Gastrocnemius medialis (tissue), 4 donors: ENCODE measurements at regions not wholly inside any gene's neighbourhood (a gene's known extent, or its start where the extent isn't known, plus 50 kb on each side); places are given as distances from the start of the nearest gene placed in this dataset.

Experiments used
- ATAC-seq, 2 donors: fragments of 150-250 bp; one replicate each; pipeline ENCODE4 v1.9.1; 2016
- DNase-seq, 2 donors: peaks; one replicate each; pipeline ENCODE4 v3.0.0-alpha.2; 2019
- H3K27ac ChIP-seq, 4 donors: fragments of 200-600 bp; sonication (generic); 1 replicate in 1 of 4; 2 replicates in 3 of 4; pipeline ENCODE4 v1.5.1; 2016 to 2018; ENCODE audit warnings: mild to moderate bottlenecking in 2 of 4, moderate library complexity in 1 of 4
- H3K27me3 ChIP-seq, 3 donors: fragments of 200-600 bp; sonication (generic) in 2 of 3; 1 replicate in 1 of 3; 2 replicates in 2 of 3; pipeline versions ENCODE4 v1.5.1 to v1.6.0; 2016 to 2019; ENCODE audit warnings: mild to moderate bottlenecking in 1 of 3, moderate library complexity in 1 of 3
- H3K36me3 ChIP-seq, 2 donors: fragments of 200-600 bp; sonication (generic) in 1 of 2; one replicate each; pipeline ENCODE4 v1.5.1; 2017 to 2018
- H3K4me1 ChIP-seq, 2 donors: fragments of 200-600 bp; sonication (generic) in 1 of 2; one replicate each; pipeline ENCODE4 v1.5.1; 2016 to 2017; ENCODE audit warnings: mild to moderate bottlenecking in 2 of 2
- H3K4me3 ChIP-seq, 4 donors: fragments of 200-600 bp; sonication (generic) in 3 of 4; 1 replicate in 1 of 4; 2 replicates in 3 of 4; pipeline ENCODE4 v1.5.1; 2016 to 2019; ENCODE audit warnings: mild to moderate bottlenecking in 2 of 4
- H3K9me3 ChIP-seq, 3 donors: fragments of 200-600 bp; sonication (generic) in 2 of 3; 1 replicate in 1 of 3; 2 replicates in 2 of 3; pipeline ENCODE4 v1.5.1; 2016 to 2019
- CTCF ChIP-seq, 5 experiments: fragments of 450-650 bp in 3 of 5; fragments of 200-600 bp in 2 of 5; sonication (generic) in 2 of 5; IDR thresholded peaks in 4 of 5; conservative IDR thresholded peaks in 1 of 5; 1 replicate in 4 of 5; 2 replicates in 1 of 5; pipeline ENCODE4 v1.5.1; 2016 to 2019; ENCODE audit warnings: antibody characterized with exemption in 5 of 5, mild to moderate bottlenecking in 3 of 5, moderate library complexity in 3 of 5
- POLR2A ChIP-seq, 2 donors: fragments of 450-650 bp; IDR thresholded peaks; one replicate each; pipeline ENCODE4 v1.6.1; 2017; ENCODE audit warnings: antibody characterized with exemption in 2 of 2, mild to moderate bottlenecking in 2 of 2, moderate library complexity in 2 of 2
- in situ Hi-C, 4 donors: fragments of 200-750 bp; cut with MboI; loops; one replicate each; pipeline versions ENCODE4 v1.15.0 to v1.8.0; 2017; ENCODE audit warnings: low sequenced_read_pairs in 4 of 4
- intact Hi-C: fragments of 100-400 bp; cut with DNase I; formaldehyde crosslinking; loops from one replicate; pipeline ENCODE4 v1.15.1; 2023; ENCODE audit warnings: low total_unique reads

GRCh38 chr6:19159089-19159488 lies 678.1 kb upstream of the ID4 start:
- no peaks in the 10 kb centered on the region for H3K36me3 ChIP-seq
- no peaks in the 10 kb centered on the region for H3K4me1 ChIP-seq
- no peak for ATAC-seq
- no peak overlapping the region for H3K4me3 ChIP-seq
- no peaks in the 10 kb centered on the region for H3K27me3 ChIP-seq
- intact Hi-C loops (no loop called here), in situ Hi-C loops (no loop called here)
- TF ChIP-seq POLR2A (IDR thresholded peaks at IDR 0.05) = no peak
- TF ChIP-seq CTCF (IDR thresholded peaks at IDR 0.05 in 4 of 5, conservative IDR thresholded peaks at IDR 0.05 in 1 of 5) = no peak
- DNase-seq = no peak
- H3K27ac ChIP-seq = no peak overlapping the region
- no peaks in the 10 kb centered on the region for H3K9me3 ChIP-seq

GRCh38 chr6:19159561-19159960 lies 677.6 kb upstream of the ID4 start:
- intact Hi-C loops = no loop called here
- in situ Hi-C loops = no loop called here
- DNase-seq = no peak
- no peaks in the 10 kb centered on the region for H3K27me3 ChIP-seq
- TF ChIP-seq CTCF (IDR thresholded peaks at IDR 0.05 in 4 of 5, conservative IDR thresholded peaks at IDR 0.05 in 1 of 5) (no peak), POLR2A (IDR thresholded peaks at IDR 0.05) (no peak)
- no peak overlapping the region for H3K4me3 ChIP-seq
- no peaks in the 10 kb centered on the region for H3K36me3 ChIP-seq
- H3K4me1 ChIP-seq = no peaks in the 10 kb centered on the region
- no peak for ATAC-seq
- H3K9me3 ChIP-seq = no peaks in the 10 kb centered on the region
- no peak overlapping the region for H3K27ac ChIP-seq

GRCh38 chr6:19160081-19160730 lies 677.0 kb upstream of the ID4 start:
- Histone ChIP-seq H3K9me3 (no peaks in the 10 kb centered on the region), H3K4me3 (no peak overlapping the region), H3K4me1 (no peaks in the 10 kb centered on the region), H3K36me3 (no peaks in the 10 kb centered on the region), H3K27ac (no peak overlapping the region), H3K27me3 (no peaks in the 10 kb centered on the region)
- DNase-seq = no peak
- intact Hi-C loops (no loop called here), in situ Hi-C loops (no loop called here)
- TF ChIP-seq POLR2A (IDR thresholded peaks at IDR 0.05) = no peak
- no peak for TF ChIP-seq CTCF (IDR thresholded peaks at IDR 0.05 in 4 of 5, conservative IDR thresholded peaks at IDR 0.05 in 1 of 5)
- ATAC-seq = no peak

GRCh38 chr6:19167251-19167650 lies 669.9 kb upstream of the ID4 start:
- Histone ChIP-seq H3K4me3 (no peak overlapping the region), H3K27ac (no peak overlapping the region), H3K27me3 (no peaks in the 10 kb centered on the region), H3K4me1 (no peaks in the 10 kb centered on the region), H3K9me3 (no peaks in the 10 kb centered on the region), H3K36me3 (no peaks in the 10 kb centered on the region)
- in situ Hi-C loops (no loop called here), intact Hi-C loops (no loop called here)
- TF ChIP-seq POLR2A (IDR thresholded peaks at IDR 0.05) = no peak
- TF ChIP-seq CTCF (IDR thresholded peaks at IDR 0.05 in 4 of 5, conservative IDR thresholded peaks at IDR 0.05 in 1 of 5) = no peak
- DNase-seq = no peak
- no peak for ATAC-seq

- ATAC-seq (no peak), DNase-seq (no peak)
- H3K9me3 ChIP-seq = no peaks in the 10 kb centered on the region
- no peaks in the 10 kb centered on the region for H3K27me3 ChIP-seq
- H3K36me3 ChIP-seq = no peaks in the 10 kb centered on the region
- in situ Hi-C loops (no loop called here), intact Hi-C loops (no loop called here)
- H3K4me3 ChIP-seq = no peak overlapping the region
- no peaks in the 10 kb centered on the region for H3K4me1 ChIP-seq
- no peak for TF ChIP-seq POLR2A (IDR thresholded peaks at IDR 0.05)
- no peak for TF ChIP-seq CTCF (IDR thresholded peaks at IDR 0.05 in 4 of 5, conservative IDR thresholded peaks at IDR 0.05 in 1 of 5)
- H3K27ac ChIP-seq = no peak overlapping the region
These were observed 667.8 kb upstream of the ID4 start for GRCh38 chr6:19169366-19169765.
